SK-N-MC (cell line): ENCODE measurements at regions not wholly inside any gene's neighbourhood (a gene's known extent, or its start where the extent isn't known, plus 50 kb on each side); places are given as distances from the start of the nearest gene placed in this dataset.

Experiments used
- EZH2 ChIP-seq: fragments of 200-600 bp; sonication (generic); IDR thresholded peaks from one replicate; pipeline ENCODE4 v1.6.1; 2017; ENCODE audit warnings: antibody characterized with exemption
- FOXP2 ChIP-seq: optimal IDR thresholded peaks from 2 replicates; pipeline ENCODE3; 2011; ENCODE audit warnings: mild to moderate bottlenecking, moderate library complexity; ENCODE audit not compliant: insufficient read depth; ENCODE audit errors: extremely low read length, control extremely low read depth
- POLR2AphosphoS5 ChIP-seq: IDR thresholded peaks from 2 replicates; pipeline ENCODE4 v1.6.1; 2012; ENCODE audit warnings: mild to moderate bottlenecking, low read depth, low read length, borderline replicate concordance

- TF ChIP-seq EZH2 (no peak), POLR2AphosphoS5 (no peak), FOXP2 (no peak)
Observed at GRCh38 chr15:97319291-97319690, 641.2 kb upstream of the ARRDC4 start.
